ENCODE measurements at regions not wholly inside any gene's neighbourhood (a gene's known extent, or its start where the extent isn't known, plus 50 kb on each side); places are given as distances from the start of the nearest gene placed in this dataset.

DNA sequence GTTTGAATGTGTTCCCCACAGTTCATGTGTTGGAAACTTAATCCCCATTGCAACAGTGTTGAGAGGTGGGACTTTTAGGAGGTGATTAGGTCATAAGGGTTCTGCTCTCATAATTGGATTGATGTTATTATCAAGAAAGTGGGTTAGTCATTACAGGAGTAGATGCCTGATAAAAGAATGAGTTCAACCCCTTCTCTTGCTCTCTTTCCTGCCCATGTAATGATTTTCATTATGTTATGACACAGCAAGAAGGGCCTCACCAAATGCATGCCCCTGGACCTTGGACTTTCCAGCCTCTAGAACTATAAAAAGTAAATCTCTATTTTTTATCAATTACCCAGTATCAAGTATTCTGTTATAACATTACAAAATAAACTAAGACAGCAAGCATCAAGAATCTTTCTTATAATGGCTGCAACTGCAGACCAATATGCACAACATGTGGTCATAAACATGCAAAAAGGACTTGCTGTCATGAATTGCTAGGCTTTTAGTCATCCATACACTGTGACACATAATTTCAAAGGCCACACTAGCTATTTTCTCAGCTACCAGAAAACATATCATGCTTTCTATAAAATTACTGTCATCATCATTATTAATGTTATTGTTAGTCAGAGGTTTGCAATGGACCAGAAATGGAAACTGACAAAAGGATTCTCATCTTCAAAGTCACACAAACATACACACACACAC is 99.9 kb upstream of the GUCY1A2 start:
- Mint-ChIP-seq H3K9me3 (peaks cover 2 to 17% (median 11%) of the 10 kb centered on the region in 5 donors), H3K4me3 (no peak overlapping the region), H3K27me3 (no peaks in the 10 kb centered on the region), H3K4me1 (no peaks in the 10 kb centered on the region), H3K27ac (no peak overlapping the region), H3K36me3 (no peaks in the 10 kb centered on the region)
- H3K9me3 ChIP-seq (ENCODE audit: low read length): no peaks in the 10 kb centered on the region
- H3K4me3 ChIP-seq (ENCODE audit: low read length): no peak overlapping the region
- ChIA-PET CTCF (no interaction called here), POLR2A (no interaction called here)
- no peak overlapping the region for H3K27ac ChIP-seq (ENCODE audit: low read depth, low read length)
- no peaks in the 10 kb centered on the region for H3K4me1 ChIP-seq (ENCODE audit: insufficient read depth, low read length)
- no peak for DNase-seq
- H3K36me3 ChIP-seq (ENCODE audit: insufficient read depth, low read length): no peaks in the 10 kb centered on the region
- no peaks in the 10 kb centered on the region for H3K27me3 ChIP-seq (ENCODE audit: insufficient read depth, low read length, poor library complexity, severe bottlenecking)

DNA sequence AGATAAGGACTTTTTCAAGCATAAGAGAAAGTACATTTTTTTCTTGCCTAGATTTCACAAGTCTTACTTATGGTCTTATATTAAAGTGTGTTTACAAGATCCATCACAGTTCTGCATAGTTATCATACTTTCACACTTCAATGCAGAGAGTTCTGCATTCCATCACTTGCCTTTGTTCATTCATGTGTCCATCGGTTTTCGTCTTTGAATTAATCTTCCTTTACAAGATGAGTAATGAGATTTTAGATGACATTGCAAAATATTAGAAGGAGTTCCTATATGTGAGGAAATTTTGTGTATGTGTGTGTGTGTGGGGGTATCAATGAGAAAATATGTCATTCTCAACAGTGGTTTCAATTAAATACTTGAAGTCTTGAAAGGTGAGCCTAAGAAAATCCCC is 98.1 kb upstream of the GUCY1A2 start:
- H3K4me3 ChIP-seq (ENCODE audit: low read length): no peak overlapping the region
- no peaks in the 10 kb centered on the region for H3K4me1 Mint-ChIP-seq
- no peaks in the 10 kb centered on the region for H3K36me3 ChIP-seq (ENCODE audit: insufficient read depth, low read length)

DNA sequence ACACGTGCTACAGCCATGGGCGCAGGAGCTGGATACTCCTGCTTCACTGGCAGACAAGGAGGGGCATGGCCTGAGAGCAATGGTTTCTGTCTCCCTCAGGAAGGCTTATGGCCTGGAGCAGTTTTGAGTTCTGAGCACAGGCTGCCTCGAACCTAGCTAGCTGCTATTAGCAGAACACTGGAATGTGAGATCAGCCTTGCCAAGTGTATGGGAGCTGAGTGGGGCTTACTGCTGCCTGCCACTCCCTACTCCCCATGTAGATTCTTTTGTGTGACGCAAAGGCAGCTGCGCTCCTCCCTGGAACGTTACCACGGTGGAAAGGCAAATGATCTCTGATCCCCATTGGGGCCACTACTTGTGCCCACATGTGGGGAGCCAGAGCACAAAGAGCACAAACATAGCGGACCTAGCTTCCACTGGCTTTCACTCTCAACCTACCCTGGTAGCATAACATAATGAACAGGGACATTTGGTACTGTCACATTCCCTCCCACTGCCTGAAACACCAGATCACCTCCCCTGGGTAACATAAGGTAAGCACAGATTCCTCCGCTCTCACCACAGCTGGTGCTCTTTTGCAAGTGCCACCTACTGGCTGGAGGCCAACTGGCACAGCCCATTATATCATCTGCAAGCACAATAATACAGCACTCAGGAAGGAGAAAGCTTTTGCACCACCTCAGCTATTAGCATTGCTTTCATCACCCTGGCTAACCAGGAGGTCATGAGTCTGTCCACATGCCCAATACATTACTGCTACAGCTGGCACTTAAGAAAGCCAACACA is 84.6 kb upstream of the GUCY1A2 start:
- Histone ChIP-seq H3K4me3 (ENCODE audit: low read length) (no peak overlapping the region), H3K27me3 (ENCODE audit: insufficient read depth, low read length, poor library complexity, severe bottlenecking) (no peaks in the 10 kb centered on the region), H3K9me3 (ENCODE audit: low read length) (no peaks in the 10 kb centered on the region), H3K36me3 (ENCODE audit: insufficient read depth, low read length) (no peaks in the 10 kb centered on the region), H3K27ac (ENCODE audit: low read depth, low read length) (no peak overlapping the region), H3K4me1 (ENCODE audit: insufficient read depth, low read length) (no peaks in the 10 kb centered on the region)
- no peak for DNase-seq
- H3K4me3 Mint-ChIP-seq: no peak overlapping the region
- H3K27me3 Mint-ChIP-seq: no peaks in the 10 kb centered on the region
- ChIA-PET POLR2A (no interaction called here), CTCF (no interaction called here)
- no peaks in the 10 kb centered on the region for H3K4me1 Mint-ChIP-seq
- peaks cover 11 to 41% (median 21%) of the 10 kb centered on the region in 5 donors for H3K9me3 Mint-ChIP-seq
- H3K27ac Mint-ChIP-seq: no peak overlapping the region
- H3K36me3 Mint-ChIP-seq: no peaks in the 10 kb centered on the region

More for the DNA sequence above, 98.1 kb upstream of the GUCY1A2 start:
- no peak for DNase-seq
- Histone ChIP-seq H3K27ac (ENCODE audit: low read depth, low read length) (no peak overlapping the region), H3K27me3 (ENCODE audit: insufficient read depth, low read length, poor library complexity, severe bottlenecking) (no peaks in the 10 kb centered on the region), H3K4me1 (ENCODE audit: insufficient read depth, low read length) (no peaks in the 10 kb centered on the region), H3K9me3 (ENCODE audit: low read length) (no peaks in the 10 kb centered on the region)
- CTCF ChIA-PET: no interaction called here
- H3K27ac Mint-ChIP-seq: no peak overlapping the region
- H3K36me3 Mint-ChIP-seq: no peaks in the 10 kb centered on the region
- POLR2A ChIA-PET: no interaction called here
- no peaks in the 10 kb centered on the region for H3K27me3 Mint-ChIP-seq
- H3K4me3 Mint-ChIP-seq: no peak overlapping the region
- H3K9me3 Mint-ChIP-seq: peaks cover 2 to 12% (median 6%) of the 10 kb centered on the region in 5 donors

DNA sequence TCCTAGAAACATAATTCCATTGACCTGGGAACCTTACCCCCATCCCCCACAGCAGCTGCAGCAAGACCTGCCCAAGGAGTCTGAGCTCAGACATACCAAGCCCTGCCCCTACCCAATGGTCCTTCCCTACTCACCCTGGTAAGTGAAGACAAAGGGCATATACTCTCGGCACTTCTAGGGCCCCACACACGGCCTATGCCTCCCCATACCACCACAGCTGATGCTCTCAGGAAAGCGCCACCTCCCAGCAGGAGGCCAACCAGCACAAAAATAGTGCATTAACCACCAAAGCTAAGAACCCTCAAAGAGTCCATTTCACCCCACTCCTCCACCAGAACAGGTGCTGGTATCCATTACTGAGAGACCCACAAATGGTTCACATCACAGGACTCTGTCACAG is 74.4 kb upstream of the GUCY1A2 start:
- Histone ChIP-seq H3K27me3 (ENCODE audit: insufficient read depth, low read length, poor library complexity, severe bottlenecking) (no peaks in the 10 kb centered on the region), H3K36me3 (ENCODE audit: insufficient read depth, low read length) (no peaks in the 10 kb centered on the region), H3K27ac (ENCODE audit: low read depth, low read length) (no peak overlapping the region), H3K9me3 (ENCODE audit: low read length) (no peaks in the 10 kb centered on the region), H3K4me1 (ENCODE audit: insufficient read depth, low read length) (no peaks in the 10 kb centered on the region), H3K4me3 (ENCODE audit: low read length) (no peak overlapping the region)
- POLR2A ChIA-PET: no interaction called here
- CTCF ChIA-PET: no interaction called here
- peaks cover 0 to 2% (median 0%) of the 10 kb centered on the region in 3 donors for H3K36me3 Mint-ChIP-seq
- no peak for DNase-seq
- H3K9me3 Mint-ChIP-seq: peaks cover 12 to 51% (median 40%) of the 10 kb centered on the region in 5 donors
- H3K4me1 Mint-ChIP-seq: no peaks in the 10 kb centered on the region
- no peak overlapping the region for H3K4me3 Mint-ChIP-seq
- H3K27me3 Mint-ChIP-seq: peaks cover 0 to 1% of the 10 kb centered on the region in 2 donors
- H3K27ac Mint-ChIP-seq: no peak overlapping the region

DNA sequence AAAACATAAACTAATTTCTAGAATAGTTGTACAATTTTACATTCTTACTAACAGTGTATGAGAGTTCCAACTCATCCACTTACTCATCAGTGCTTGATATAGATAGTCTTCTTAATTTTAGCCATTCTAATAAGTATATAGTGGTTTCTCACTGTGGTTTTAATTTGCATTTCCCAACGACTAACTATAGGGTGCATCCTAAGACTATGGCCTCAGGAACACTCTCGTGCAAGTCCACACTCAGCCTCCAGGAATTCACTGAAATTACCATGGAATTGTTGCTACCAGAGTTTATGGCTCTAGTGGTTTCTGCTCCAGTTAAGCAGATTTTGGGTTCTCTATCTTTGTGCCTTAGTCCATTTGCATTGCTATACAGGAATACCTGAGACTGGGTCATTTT is 60.1 kb upstream of the GUCY1A2 start:
- Mint-ChIP-seq H3K4me1 (no peaks in the 10 kb centered on the region), H3K4me3 (no peak overlapping the region), H3K27ac (no peak overlapping the region), H3K27me3 (no peaks in the 10 kb centered on the region), H3K36me3 (no peaks in the 10 kb centered on the region), H3K9me3 (peaks cover 0 to 17% (median 12%) of the 10 kb centered on the region in 5 donors)
- ChIA-PET POLR2A (no interaction called here), CTCF (no interaction called here)
- Histone ChIP-seq H3K4me1 (ENCODE audit: insufficient read depth, low read length) (no peaks in the 10 kb centered on the region), H3K4me3 (ENCODE audit: low read length) (no peak overlapping the region), H3K36me3 (ENCODE audit: insufficient read depth, low read length) (no peaks in the 10 kb centered on the region), H3K9me3 (ENCODE audit: low read length) (no peaks in the 10 kb centered on the region), H3K27me3 (ENCODE audit: insufficient read depth, low read length, poor library complexity, severe bottlenecking) (no peaks in the 10 kb centered on the region), H3K27ac (ENCODE audit: low read depth, low read length) (no peak overlapping the region)
- no peak for DNase-seq

DNA sequence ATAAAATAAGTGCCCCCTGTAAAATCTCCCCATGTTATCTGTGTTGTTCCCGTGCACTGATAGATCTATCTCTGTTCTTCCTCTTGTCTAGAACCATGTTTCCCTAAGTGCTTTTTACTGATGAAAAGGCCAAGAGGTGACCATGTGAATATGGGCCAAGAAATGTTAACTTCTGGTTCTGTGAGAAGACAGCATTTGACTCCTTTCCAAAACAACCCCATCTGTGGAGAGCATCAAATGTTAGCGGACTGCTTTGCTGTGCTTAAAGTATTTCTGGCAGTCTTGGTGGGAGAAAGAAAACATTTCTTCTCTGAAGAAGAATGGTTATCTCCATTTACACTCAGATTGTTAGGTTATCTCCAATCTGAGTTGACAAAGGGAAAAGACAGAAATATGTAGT is 58.6 kb upstream of the GUCY1A2 start:
- DNase-seq: no peak
- no peaks in the 10 kb centered on the region for H3K36me3 Mint-ChIP-seq
- peaks cover 2 to 7% (median 5%) of the 10 kb centered on the region in 5 donors for H3K9me3 Mint-ChIP-seq
- H3K36me3 ChIP-seq (ENCODE audit: insufficient read depth, low read length): no peaks in the 10 kb centered on the region
- no peak overlapping the region for H3K4me3 Mint-ChIP-seq
- H3K27me3 ChIP-seq (ENCODE audit: insufficient read depth, low read length, poor library complexity, severe bottlenecking): no peaks in the 10 kb centered on the region
- no peak overlapping the region for H3K27ac Mint-ChIP-seq
- no peaks in the 10 kb centered on the region for H3K4me1 ChIP-seq (ENCODE audit: insufficient read depth, low read length)
- no peaks in the 10 kb centered on the region for H3K9me3 ChIP-seq (ENCODE audit: low read length)
- no peak overlapping the region for H3K4me3 ChIP-seq (ENCODE audit: low read length)
- ChIA-PET CTCF (no interaction called here), POLR2A (no interaction called here)
- no peaks in the 10 kb centered on the region for H3K4me1 Mint-ChIP-seq
- no peaks in the 10 kb centered on the region for H3K27me3 Mint-ChIP-seq
- no peak overlapping the region for H3K27ac ChIP-seq (ENCODE audit: low read depth, low read length)

DNA sequence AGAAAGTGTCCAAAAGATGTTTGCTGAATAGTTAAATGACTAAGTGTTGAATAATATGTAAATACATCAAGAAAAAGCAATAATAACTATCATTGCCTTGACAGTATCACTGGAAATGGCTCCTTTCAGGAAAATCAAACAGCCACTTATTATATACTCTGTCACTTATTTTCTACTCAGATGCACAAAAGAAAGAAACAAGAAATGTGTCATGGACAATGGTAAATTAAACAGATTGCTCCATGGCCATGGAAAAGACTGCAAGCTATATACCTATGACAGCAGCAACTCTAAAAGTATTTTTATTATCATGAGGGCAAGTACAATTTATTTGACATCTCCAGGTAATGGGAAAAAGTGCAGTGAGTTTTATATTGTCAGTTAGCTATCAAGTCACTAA is 52.9 kb upstream of the GUCY1A2 start:
- no peaks in the 10 kb centered on the region for H3K4me1 Mint-ChIP-seq
- CTCF ChIA-PET: no interaction called here

More for the DNA sequence above, 52.9 kb upstream of the GUCY1A2 start:
- Mint-ChIP-seq H3K4me3 (no peak overlapping the region), H3K27me3 (peaks cover 0 to 2% of the 10 kb centered on the region in 2 donors), H3K9me3 (peaks cover 2 to 14% (median 10%) of the 10 kb centered on the region in 5 donors), H3K36me3 (no peaks in the 10 kb centered on the region), H3K27ac (no peak overlapping the region)
- no peaks in the 10 kb centered on the region for H3K36me3 ChIP-seq (ENCODE audit: insufficient read depth, low read length)
- POLR2A ChIA-PET: no interaction called here
- no peaks in the 10 kb centered on the region for H3K27me3 ChIP-seq (ENCODE audit: insufficient read depth, low read length, poor library complexity, severe bottlenecking)
- H3K4me3 ChIP-seq (ENCODE audit: low read length): no peak overlapping the region
- no peak for DNase-seq
- H3K27ac ChIP-seq (ENCODE audit: low read depth, low read length): no peak overlapping the region
- H3K4me1 ChIP-seq (ENCODE audit: insufficient read depth, low read length): no peaks in the 10 kb centered on the region
- no peaks in the 10 kb centered on the region for H3K9me3 ChIP-seq (ENCODE audit: low read length)
